ENCODE measurements at regions not wholly inside any gene's neighbourhood (a gene's known extent, or its start where the extent isn't known, plus 50 kb on each side); places are given as distances from the start of the nearest gene placed in this dataset.

- DNase-seq (ENCODE audit: low spot score), result no peak
These were observed 196.7 kb upstream of the TBX20 start for GRCh38 chr7:35450456-35451214.

DNA sequence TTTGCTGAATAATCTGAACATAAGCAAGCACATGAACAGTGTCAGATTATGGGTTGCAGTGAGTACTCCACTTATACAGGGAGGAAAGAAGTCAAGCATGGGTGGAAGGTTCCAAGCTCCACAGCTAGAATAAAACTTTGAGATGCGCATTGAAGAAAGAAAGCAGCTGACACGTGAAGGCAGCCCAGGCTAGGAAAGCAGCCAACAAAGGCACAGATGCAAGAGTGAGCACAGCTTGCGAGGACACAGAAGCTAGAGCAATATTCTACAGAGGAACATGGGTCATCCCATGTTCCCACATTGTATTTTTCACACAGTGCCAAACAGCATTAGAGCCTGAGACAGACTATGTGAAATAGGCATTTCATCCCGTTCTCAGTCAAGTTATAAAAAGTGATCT, 194.6 kb upstream of the TBX20 start:
- DNase-seq (ENCODE audit: low spot score), result no peak

DNA sequence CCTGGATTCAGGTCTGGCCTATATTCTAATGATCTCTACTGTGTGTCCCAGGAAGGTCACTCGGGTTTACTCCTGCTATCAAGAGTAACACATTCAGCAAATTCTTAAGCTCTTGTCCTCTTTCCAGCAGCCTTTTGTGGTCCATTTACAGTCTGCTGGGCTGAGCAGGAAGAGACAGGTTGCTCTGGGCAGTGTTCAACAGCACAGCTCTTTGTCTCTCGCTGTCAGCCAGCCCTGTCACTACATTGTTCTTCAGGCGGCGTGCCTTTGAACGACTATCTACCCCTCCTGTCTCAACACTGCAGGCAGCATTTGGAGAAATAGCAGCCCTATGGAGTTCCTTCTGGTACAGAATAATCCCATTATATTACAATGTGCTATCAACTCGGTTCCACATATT, 192.2 kb upstream of the TBX20 start:
- DNase-seq (ENCODE audit: low spot score), result no peak

DNA sequence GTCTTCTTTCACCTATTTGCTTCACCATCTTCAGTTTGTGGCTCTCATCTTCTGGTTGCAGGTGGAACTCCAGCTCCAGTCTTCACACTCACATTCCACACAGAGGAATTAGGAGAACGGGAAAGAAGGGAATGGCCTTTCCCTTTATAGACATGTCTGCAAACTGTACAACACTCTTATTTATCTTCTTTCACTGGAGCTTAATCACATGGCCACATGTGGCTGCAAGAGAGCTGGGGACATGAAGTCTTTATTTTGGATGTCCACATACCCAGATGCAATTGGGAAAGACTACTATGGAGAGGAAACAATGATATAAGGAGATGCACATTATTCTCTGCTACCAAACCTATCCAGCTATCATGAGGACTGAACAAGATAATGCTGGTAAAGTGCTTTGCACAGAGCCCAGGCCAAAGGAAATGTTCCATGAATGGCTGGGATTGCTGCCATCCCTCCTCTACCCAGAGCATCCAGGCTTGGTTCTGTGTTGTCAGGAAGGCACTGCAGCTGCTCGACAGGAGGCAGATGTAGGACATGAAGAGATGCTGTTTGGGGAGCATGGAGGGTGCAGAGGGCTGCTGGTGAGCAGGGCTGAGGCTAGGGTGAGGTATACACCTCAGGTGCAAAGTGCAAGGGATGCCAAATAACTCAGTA, 183.8 kb upstream of the TBX20 start:
- no peak for DNase-seq (ENCODE audit: low spot score)

DNA sequence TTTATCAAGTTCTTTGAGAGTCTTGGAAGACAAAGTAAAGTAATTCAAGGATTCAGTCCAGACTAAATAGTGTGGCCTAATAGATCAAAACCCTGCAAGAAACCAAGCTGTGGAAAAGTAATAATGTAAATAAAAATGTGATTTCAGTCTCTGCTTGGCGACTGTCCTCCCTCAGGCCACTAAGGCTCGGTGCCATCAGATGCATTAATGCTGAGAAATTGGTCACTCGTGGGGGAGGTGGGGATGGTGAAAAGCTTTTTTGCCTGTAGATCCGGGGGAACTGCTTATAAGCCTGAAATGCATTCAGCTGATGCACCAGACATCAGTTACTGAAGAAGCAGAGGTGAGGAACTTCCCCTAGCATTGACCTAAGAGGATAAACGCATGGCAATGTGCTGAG, 182.6 kb upstream of the TBX20 start:
- no peak for DNase-seq (ENCODE audit: low spot score)

DNA sequence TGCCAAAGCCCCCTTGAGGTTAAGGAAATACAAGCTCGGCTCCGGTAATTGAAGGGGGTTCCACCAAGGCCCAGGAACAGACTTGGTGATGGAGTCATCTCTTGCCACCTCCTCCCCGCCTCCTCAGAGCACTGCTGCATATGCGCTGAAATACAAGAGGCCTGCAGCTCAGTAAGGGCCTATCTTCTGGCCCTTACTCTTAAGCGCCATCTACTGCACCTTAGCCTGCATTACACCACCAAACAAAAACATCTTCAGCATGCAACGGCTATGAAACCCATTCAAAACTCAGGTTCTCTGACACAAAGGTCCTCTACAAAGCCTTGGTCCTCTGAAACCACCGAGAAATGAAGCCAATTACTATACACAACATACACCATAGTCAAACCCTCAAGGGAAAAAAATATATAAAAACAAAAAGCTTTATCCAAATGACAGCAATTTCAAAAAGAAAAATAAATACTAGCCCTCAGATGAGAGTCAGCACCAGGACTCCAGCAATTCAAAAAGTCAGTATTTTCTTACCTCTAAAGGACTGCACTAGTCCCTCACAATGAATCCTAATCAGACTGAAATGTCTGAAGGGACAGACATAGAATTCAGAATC, 176.8 kb upstream of the TBX20 start:
- no peak for DNase-seq (ENCODE audit: low spot score)

DNA sequence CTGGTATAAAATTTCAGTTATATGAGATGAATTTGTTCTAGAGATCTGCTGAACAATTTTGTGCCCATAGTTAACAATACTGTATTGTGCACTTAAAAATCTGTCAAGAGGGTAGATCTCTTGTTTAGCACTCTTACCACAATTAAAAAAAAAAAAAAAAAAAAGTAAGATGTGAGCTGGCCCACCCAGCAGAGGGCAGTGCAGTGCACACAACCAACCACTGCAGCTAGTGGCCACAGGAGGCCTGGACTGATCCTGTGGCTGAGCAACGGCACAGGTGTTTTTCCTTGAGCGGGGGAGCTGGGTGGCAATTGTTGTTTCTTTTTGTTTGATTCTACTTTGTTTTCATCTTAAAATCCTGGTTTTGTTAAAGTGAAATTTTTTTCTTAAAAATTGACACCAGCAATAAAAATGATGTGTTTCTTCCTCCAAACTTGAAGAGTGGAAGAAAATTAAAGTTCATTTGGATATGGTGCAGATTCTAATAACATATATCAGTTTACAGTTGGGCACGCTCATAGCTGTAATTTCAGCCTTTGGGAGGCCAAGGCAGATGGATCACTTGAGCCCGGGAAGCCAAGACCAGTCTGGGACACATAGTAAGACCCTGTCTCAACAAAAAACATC, 171.1 kb upstream of the TBX20 start:
- DNase-seq (ENCODE audit: low spot score), result peak; percentile 80

DNA sequence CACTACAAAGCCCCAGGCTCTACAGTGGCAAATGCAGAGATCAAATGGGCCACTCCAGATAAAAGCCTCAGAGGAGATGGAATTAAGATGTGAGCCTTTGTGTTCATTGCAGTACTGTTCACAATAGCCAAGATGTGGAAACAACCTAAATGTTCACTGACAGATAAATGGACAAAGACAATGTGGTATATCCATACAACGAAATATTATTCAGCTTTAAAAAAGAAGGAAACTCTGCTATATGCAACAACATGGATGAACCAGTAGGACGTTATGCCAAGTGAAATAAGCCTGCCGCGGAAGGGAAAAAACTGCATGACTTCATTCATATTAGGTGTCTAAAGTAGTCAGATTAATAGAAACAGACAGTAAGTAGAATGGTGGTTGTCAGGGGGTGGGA, 170.5 kb upstream of the TBX20 start:
- DNase-seq (ENCODE audit: low spot score), result no peak

DNA sequence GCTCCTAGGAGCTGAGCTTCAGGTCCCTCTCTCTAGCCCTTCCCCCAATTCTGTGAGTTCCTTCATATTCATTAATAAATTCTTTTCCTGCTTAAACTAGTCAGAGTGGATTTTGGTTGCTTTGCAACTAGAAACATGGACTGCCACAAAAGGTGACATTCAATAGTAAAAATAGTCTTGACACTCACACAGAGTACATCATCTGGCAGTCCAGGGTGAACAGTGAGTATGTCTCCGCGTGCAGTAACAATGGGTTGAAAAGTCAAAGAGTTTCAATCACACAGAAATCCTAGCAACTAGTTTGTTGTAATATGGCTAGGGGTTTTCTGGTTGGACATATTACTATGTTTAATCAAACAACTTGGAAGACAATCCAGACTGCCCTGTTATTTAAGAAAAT, 168.8 kb upstream of the TBX20 start:
- no peak for DNase-seq (ENCODE audit: low spot score)

- DNase-seq (ENCODE audit: low spot score), result no peak
These were observed 166.8 kb upstream of the TBX20 start for GRCh38 chr7:35420656-35421055.

DNA sequence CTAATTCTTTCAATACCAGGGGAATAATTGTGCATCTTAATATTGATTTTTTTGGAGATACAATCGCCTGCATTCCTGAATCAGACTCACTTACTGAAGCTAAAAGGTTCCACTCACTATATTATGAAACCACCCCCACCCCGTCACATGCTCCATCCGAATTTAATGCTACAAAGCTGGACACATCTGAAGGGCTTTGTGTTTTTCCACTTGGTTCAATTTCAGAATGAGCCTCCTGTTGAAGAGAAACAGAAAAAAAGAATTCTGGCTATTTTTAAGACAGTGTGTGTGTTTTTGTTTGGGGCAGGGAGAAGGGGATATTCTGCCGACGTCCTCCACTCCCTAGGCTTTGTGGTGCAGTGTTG, 165.5 kb upstream of the TBX20 start:
- DNase-seq (ENCODE audit: low spot score), result no peak

DNA sequence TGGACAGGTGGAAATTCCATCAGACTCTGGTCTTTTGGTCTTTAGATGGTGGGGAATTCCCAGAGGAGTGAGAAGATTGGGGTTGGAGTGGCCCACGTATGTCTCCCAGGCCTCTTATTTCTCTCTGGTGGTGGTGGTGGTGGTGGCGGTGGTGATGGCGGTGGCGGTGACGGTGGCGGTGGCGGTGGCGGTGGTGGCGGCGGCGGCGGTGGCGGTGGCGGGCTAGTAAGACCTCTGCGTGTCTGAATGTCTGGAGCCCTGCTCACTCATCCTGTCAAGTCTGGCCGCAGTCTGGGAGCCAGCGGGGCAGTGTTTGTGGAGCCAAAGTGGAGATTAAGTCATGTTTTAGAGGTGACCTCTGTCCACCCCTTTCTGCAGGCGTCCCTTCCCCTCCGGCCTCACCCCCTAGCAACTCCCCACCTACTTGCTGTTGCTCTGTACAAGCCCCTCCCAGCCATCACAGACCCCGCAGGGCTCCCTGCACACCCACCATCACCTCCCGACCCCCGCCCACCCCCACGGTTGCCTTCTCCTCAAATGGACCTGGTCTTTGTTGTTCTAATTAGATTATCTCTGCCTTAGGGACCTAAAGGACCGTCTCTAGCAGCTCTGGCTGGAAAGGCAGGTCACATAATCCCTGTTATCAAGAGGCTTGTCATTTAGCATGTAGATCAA, 165.0 kb upstream of the TBX20 start:
- DNase-seq (ENCODE audit: low spot score), result no peak

DNA sequence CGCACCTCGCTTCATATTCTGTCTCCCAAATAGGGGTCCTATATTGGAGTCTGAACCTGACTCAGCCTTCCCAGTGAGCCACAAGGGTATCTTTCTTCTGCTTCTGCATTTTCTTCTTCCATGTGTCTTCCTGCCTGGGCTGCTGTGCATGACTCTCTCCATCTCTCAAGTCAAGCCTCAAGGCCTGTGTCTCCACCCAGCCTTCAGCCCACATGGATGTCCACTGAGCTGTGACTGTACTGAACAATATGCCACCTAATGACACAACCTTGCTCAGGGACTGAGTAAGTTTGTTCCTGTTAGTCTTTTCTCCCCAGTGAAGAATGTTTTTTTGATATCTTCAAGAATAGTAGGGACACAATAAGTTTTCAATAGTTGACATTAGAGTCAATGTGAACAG, 162.7 kb upstream of the TBX20 start:
- no peak for DNase-seq (ENCODE audit: low spot score)

DNA sequence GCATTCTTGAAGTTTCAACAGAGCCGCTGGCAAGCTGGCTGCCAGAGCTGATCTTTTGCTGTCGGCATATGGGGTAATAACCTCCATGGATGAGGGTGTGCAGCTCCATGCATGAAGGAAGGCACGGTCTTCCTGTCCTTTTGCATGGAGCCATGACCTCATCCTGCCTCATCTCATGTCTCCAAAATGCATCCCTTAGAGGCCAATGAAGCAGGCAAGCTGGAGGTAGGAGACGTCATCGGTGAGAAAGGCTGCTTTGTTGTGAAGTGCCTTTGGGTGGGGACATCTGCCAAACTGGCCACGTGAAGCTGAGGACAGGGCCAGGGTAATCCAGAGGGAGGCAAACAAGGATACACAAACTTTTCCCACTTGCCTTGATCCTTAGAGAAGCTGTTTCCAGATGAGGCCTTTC, 161.5 kb upstream of the TBX20 start:
- DNase-seq (ENCODE audit: low spot score), result no peak

DNA sequence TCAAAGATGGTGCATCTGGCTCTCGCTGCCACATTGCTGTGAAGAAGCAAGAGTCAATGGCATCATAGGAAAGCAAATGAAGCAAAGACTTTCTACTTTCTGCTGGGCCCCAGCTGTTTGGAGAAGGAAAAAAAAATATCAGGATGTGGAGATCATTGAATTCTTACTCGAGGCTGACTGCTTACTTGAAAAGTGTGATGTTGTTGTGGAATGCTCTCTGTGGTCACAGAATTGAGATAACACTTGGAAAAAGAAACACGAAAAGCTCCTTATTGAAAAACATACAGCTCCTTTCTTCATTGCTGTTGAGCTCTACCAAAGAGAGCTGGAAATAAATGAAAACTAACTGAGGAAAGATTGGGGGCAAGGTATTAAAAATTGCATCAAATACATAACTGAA, 157.4 kb upstream of the TBX20 start:
- DNase-seq (ENCODE audit: low spot score), result no peak

GRCh38 chr7:35405461-35405860, 151.6 kb upstream of the TBX20 start:
- DNase-seq (ENCODE audit: low spot score), result no peak

DNA sequence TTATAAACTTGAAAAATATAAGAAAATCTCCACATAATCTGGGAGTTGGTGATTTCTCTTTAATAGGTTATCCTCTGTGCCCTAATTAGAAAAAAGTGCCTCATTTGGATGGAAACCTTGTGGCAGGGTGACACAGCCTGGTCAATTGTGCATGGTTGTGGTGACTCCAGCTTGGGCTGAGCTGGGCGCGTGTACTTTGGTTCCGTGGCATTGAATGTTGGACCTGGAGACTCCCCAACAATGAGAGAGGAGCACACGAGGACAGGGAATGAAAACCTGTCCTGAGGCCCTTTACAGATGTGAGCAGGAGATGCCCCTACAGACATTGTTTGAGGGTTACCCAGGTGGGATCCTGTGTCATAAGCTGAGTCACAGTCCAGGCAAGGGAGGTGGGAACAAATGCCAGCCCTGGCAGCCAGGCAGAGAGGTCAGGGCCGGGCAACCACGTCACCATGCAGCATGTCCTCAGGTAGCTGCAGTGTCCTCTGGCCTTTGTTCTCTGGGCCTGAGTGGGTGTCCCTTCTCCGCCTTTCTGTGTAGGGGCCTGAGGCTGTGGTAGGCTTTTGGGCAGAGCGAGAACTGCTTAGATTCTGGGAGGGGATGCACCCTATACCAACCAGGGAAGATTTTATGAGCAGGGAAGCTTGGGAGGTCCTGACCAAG, 147.4 kb upstream of the TBX20 start:
- DNase-seq (ENCODE audit: low spot score), result no peak

GRCh38 chr7:35399840-35400239, 145.9 kb upstream of the TBX20 start:
- DNase-seq (ENCODE audit: low spot score), result no peak

DNA sequence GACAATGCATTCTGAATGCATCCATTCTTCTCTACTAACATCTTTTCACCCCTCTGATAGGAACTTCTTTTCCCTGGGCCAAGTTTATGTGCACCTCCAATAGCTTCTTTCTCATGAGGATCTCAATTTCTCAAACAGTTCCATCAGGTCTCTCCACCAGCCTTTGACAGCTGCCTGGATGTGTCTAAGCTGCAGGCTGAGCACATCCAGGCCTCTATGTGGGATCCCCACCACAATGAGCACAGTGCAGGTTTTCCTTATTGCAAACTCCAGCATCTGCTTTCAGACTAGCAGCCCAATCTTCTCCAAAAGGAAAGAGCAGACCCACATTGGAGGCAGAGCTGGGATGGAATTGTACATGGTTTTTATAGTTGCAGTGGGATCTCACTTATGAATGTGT, 145.3 kb upstream of the TBX20 start:
- no peak for DNase-seq (ENCODE audit: low spot score)

DNA sequence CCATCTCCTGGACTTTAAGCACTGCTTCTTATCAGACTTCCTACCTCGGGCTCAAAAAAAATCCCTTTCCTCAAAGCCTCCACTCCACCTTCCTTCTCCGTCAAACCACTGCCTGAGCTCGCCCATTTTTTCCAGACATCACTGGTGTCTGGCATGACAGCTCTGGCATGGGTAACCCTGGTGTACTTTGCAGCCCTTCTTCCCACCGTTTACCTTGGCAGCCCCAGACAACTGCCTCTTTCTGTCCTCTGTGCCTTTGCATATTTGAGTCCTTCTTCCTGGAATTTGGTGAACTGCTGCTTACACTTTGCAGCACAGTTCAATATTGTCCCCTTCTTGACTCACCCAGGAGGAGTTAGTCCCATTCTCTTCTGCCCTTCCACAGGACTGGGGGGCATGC, 144.6 kb upstream of the TBX20 start:
- no peak for DNase-seq (ENCODE audit: low spot score)

- DNase-seq (ENCODE audit: low spot score), result no peak
These were observed 136.2 kb upstream of the TBX20 start for GRCh38 chr7:35390146-35390545.

GRCh38 chr7:35389636-35390035, 135.7 kb upstream of the TBX20 start:
- DNase-seq (ENCODE audit: low spot score), result no peak

Measured in AG08396 (cell line).